ENCODE measurements at regions not wholly inside any gene's neighbourhood (a gene's known extent, or its start where the extent isn't known, plus 50 kb on each side); places are given as distances from the start of the nearest gene placed in this dataset.

DNA sequence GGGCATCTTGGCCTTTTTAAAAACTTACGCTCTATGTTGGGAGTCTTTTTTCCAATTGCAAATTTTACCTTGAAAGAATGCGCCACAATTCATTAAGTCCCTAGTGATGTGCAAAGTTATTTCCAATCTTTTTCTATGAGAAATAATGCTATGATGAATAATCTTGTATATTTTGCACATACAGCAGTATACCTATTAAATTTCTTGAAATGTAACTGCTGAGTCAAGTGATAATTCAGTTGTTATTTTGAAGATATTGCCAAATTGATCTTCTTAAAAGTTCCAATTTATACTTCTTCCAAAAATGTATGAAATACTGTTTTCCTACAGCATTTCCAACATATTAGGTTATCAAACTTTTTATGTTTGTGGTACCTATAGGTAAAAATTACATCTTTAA, 92.8 kb upstream of the PPP2R2B start:
- TF ChIP-seq, protein P1, sequence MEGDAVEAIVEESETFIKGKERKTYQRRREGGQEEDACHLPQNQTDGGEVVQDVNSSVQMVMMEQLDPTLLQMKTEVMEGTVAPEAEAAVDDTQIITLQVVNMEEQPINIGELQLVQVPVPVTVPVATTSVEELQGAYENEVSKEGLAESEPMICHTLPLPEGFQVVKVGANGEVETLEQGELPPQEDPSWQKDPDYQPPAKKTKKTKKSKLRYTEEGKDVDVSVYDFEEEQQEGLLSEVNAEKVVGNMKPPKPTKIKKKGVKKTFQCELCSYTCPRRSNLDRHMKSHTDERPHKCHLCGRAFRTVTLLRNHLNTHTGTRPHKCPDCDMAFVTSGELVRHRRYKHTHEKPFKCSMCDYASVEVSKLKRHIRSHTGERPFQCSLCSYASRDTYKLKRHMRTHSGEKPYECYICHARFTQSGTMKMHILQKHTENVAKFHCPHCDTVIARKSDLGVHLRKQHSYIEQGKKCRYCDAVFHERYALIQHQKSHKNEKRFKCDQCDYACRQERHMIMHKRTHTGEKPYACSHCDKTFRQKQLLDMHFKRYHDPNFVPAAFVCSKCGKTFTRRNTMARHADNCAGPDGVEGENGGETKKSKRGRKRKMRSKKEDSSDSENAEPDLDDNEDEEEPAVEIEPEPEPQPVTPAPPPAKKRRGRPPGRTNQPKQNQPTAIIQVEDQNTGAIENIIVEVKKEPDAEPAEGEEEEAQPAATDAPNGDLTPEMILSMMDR (conservative IDR thresholded peaks at IDR 0.05; ENCODE audit: low read depth, low read length): no peak
- DNase-seq (ENCODE audit: low read depth): no peak
- no peak overlapping the region for H3K4me3 ChIP-seq (ENCODE audit: low read depth, low read length)

DNA sequence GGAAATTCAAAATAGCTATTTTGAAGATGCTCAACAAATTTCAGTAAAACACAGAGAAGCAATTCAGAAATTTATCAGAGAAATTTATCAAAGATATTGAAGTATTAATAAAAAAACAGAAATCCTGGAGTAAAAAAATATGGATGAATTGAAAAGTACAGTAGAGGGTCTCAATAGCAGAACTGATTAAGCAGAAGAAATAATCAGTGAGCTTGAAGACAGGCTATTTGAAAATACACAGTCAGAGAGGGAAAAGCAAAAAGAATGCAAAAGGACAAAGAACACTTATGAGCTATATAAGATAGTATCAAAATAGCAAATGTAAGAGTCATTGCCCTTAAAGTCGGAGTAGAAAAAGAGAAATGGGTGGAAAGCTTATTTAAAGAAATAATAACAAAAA, 107.9 kb upstream of the PPP2R2B start:
- no peak for DNase-seq (ENCODE audit: low read depth)
- TF ChIP-seq, protein P1 (conservative IDR thresholded peaks at IDR 0.05; ENCODE audit: low read depth, low read length): no peak
- H3K4me3 ChIP-seq (ENCODE audit: low read depth, low read length): no peak overlapping the region

DNA sequence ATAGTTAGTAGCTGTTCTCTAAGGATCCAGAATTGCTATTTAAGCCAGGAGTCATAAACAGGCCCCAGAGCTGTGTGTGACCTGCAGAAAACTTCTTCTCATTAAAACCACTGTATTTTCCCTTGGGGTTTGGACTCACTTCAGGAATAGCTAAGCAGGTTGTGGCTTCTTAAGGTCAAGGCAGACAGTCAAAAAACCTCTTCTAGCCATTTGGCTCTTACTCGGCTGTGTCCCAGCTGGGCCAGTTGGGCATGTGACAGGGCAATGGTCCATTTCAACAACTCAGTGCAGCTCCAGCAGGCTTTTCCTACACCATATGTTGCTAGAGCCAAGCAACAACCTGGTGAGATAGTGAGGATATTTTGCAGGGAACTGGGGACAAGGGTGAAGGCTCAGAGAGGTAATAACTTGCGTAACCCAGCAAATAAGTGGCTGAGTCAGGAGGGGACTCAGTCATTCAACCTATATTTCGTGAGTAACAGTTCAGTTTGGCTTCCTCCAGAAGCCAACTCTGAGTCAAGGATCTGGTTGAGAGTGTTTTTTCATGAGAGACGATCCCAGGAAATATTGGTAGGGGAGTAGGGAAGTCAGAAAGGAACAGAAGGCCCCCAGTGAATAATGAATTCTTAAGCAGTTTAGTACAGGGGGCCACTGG, 115.4 kb upstream of the PPP2R2B start:
- no peak overlapping the region for H3K4me3 ChIP-seq (ENCODE audit: low read depth, low read length)
- TF ChIP-seq, protein P1 (conservative IDR thresholded peaks at IDR 0.05; ENCODE audit: low read depth, low read length): no peak
- no peak for DNase-seq (ENCODE audit: low read depth)

DNA sequence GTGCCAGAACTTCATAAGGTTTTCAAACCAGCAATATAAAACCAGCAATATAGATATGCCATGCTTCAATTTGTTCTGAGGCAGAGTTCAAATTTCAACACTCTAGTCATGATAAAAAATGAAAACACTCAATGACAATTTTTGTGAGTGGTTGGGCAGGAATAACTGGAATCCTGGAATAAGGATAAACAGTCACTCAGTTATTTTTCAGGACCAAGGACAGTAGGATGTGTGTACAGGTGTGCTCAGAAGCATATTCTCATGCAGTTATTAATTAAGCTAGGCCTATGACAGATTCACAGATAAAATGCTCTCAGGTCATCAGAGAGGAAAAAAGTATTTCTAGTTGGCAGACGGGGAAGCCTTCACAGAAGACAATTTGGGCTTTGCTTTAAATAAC, 117.3 kb upstream of the PPP2R2B start:
- TF ChIP-seq, protein P1 (conservative IDR thresholded peaks at IDR 0.05; ENCODE audit: low read depth, low read length): no peak
- DNase-seq (ENCODE audit: low read depth): no peak
- no peak overlapping the region for H3K4me3 ChIP-seq (ENCODE audit: low read depth, low read length)

GRCh38 chr5:147015405-147015804, 136.8 kb upstream of the PPP2R2B start:
- DNase-seq (ENCODE audit: low read depth): no peak
- no peak overlapping the region for H3K4me3 ChIP-seq (ENCODE audit: low read depth, low read length)
- TF ChIP-seq, protein P1 (conservative IDR thresholded peaks at IDR 0.05; ENCODE audit: low read depth, low read length): no peak

- no peak for DNase-seq (ENCODE audit: low read depth)
- TF ChIP-seq, protein P1 (conservative IDR thresholded peaks at IDR 0.05; ENCODE audit: low read depth, low read length): no peak
- no peak overlapping the region for H3K4me3 ChIP-seq (ENCODE audit: low read depth, low read length)
These were observed 138.6 kb upstream of the PPP2R2B start for GRCh38 chr5:147017191-147017590.

GRCh38 chr5:147017621-147018020, 139.1 kb upstream of the PPP2R2B start:
- DNase-seq (ENCODE audit: low read depth): no peak
- no peak overlapping the region for H3K4me3 ChIP-seq (ENCODE audit: low read depth, low read length)
- TF ChIP-seq, protein P1 (conservative IDR thresholded peaks at IDR 0.05; ENCODE audit: low read depth, low read length): no peak

All from choroid plexus epithelial cell (primary cell).